CD14-positive monocyte (primary cell): ENCODE measurements at regions not wholly inside any gene's neighbourhood (a gene's known extent, or its start where the extent isn't known, plus 50 kb on each side); places are given as distances from the start of the nearest gene placed in this dataset.

ENCODE experiments used
- DNase-seq, 3 donors: peaks; one replicate each; pipeline ENCODE4 v3.0.0-alpha.2; 2011 to 2022
- H2AFZ ChIP-seq: 2 replicates; pipeline ENCODE4 v1.6.0; 2012; ENCODE audit warnings: mild to moderate bottlenecking, low read depth, low read length, inconsistent platforms; ENCODE audit not compliant: insufficient read depth, poor library complexity, severe bottlenecking
- H3K27ac ChIP-seq, 2 donors: 1 replicate in 1 of 2; 2 replicates in 1 of 2; pipeline ENCODE4 v1.5.1; 2012 to 2013; ENCODE audit warnings: low read length in 2 of 2, control low read depth in 1 of 2, inconsistent platforms in 1 of 2, low read depth in 1 of 2, mild to moderate bottlenecking in 1 of 2
- H3K27me3 ChIP-seq, 2 donors: one replicate each; pipeline versions ENCODE4 v1.6.0 to v1.6.1; 2011 to 2013; ENCODE audit warnings: low read length in 2 of 2; ENCODE audit not compliant: control insufficient read depth in 2 of 2, insufficient read depth in 2 of 2
- H3K36me3 ChIP-seq, 2 donors: replicated peaks in 1 of 2; 1 replicate in 1 of 2; 2 replicates in 1 of 2; pipeline versions ENCODE4 v1.5.1 to v1.6.1; 2012 to 2013; ENCODE audit warnings: low read length in 2 of 2, control low read depth in 1 of 2, inconsistent platforms in 1 of 2, mild to moderate bottlenecking in 1 of 2; ENCODE audit not compliant: insufficient read depth in 2 of 2, control insufficient read depth in 1 of 2
- H3K4me1 ChIP-seq, 2 donors: 1 replicate in 1 of 2; 2 replicates in 1 of 2; pipeline versions ENCODE4 v1.5.1 to v1.6.1; 2012 to 2013; ENCODE audit warnings: low read length in 2 of 2, control low read depth in 1 of 2, inconsistent platforms in 1 of 2, mild to moderate bottlenecking in 1 of 2, moderate library complexity in 1 of 2; ENCODE audit not compliant: insufficient read depth in 2 of 2, control insufficient read depth in 1 of 2
- H3K4me2 ChIP-seq: replicated peaks from 2 replicates; pipeline ENCODE3; 2012; ENCODE audit warnings: low read length, moderate library complexity, mild to moderate bottlenecking; ENCODE audit not compliant: poor library complexity, severe bottlenecking; ENCODE audit errors: extremely low read depth
- H3K4me3 ChIP-seq, 3 experiments: fragments of 200-600 bp in 1 of 3; sonication (generic) in 1 of 3; replicated peaks in 1 of 3; 1 replicate in 2 of 3; 2 replicates in 1 of 3; pipeline ENCODE4 v1.5.1; 2011 to 2013; ENCODE audit warnings: low read length in 3 of 3, mild to moderate bottlenecking in 3 of 3, control low read depth in 2 of 3, low read depth in 2 of 3, inconsistent platforms in 1 of 3, moderate library complexity in 1 of 3
- H3K79me2 ChIP-seq: 2 replicates; pipeline ENCODE4 v1.6.0; 2012; ENCODE audit warnings: mild to moderate bottlenecking, control low read depth, inconsistent platforms, low read length, moderate library complexity; ENCODE audit not compliant: insufficient read depth
- H3K9ac ChIP-seq: 2 replicates; pipeline ENCODE4 v1.6.0; 2017; ENCODE audit warnings: low read length, mild to moderate bottlenecking; ENCODE audit not compliant: insufficient read depth, poor library complexity, severe bottlenecking
- H3K9me3 ChIP-seq, 2 donors: replicated peaks in 1 of 2; 1 replicate in 1 of 2; 2 replicates in 1 of 2; pipeline versions ENCODE4 v1.5.1 to v1.6.1; 2012 to 2013; ENCODE audit warnings: low read length in 2 of 2, control low read depth in 1 of 2; ENCODE audit not compliant: control insufficient read depth in 1 of 2, insufficient read depth in 1 of 2
- H4K20me1 ChIP-seq: 2 replicates; pipeline ENCODE4 v1.6.0; 2012; ENCODE audit warnings: mild to moderate bottlenecking, low read length, control low read depth, moderate library complexity; ENCODE audit not compliant: insufficient read depth
- H3K27ac Mint-ChIP-seq, 7 donors: one replicate each; pipeline ENCODE4 v1.8.0; 2020; ENCODE audit warnings: mild to moderate bottlenecking in 7 of 7, mixed read lengths in 7 of 7, moderate library complexity in 6 of 7, inconsistent platforms in 2 of 7
- H3K27me3 Mint-ChIP-seq, 3 donors: one replicate each; pipeline ENCODE4 v1.8.0; 2021 to 2022; ENCODE audit warnings: low read depth in 3 of 3, mild to moderate bottlenecking in 3 of 3, mixed read lengths in 3 of 3, moderate library complexity in 3 of 3, inconsistent platforms in 1 of 3
- H3K36me3 Mint-ChIP-seq, 2 donors: one replicate each; pipeline ENCODE4 v1.8.0; 2020; ENCODE audit warnings: mixed read lengths in 2 of 2, inconsistent platforms in 1 of 2, mild to moderate bottlenecking in 1 of 2
- H3K4me1 Mint-ChIP-seq: one replicate; pipeline ENCODE4 v1.8.0; 2020; ENCODE audit warnings: mild to moderate bottlenecking, mixed read lengths
- H3K4me3 Mint-ChIP-seq, 2 donors: one replicate each; pipeline ENCODE4 v1.8.0; 2020; ENCODE audit warnings: mild to moderate bottlenecking in 2 of 2, mixed read lengths in 2 of 2, moderate library complexity in 1 of 2
- H3K9me3 Mint-ChIP-seq, 7 donors: one replicate each; pipeline ENCODE4 v1.8.0; 2020 to 2022; ENCODE audit warnings: mixed read lengths in 7 of 7, mild to moderate bottlenecking in 6 of 7, moderate library complexity in 6 of 7, inconsistent platforms in 2 of 7
- WGBS: methylation state at CpG from one replicate; pipeline ENCODE4 v1.1.5; 2013; ENCODE audit warnings: missing lambda C conversion rate; ENCODE audit not compliant: insufficient coverage; 5-methylcytosine and 5-hydroxymethylcytosine counted together
- intact Hi-C, 2 donors: fragments of 100-400 bp; cut with micrococcal nuclease; formaldehyde crosslinking; loops; one replicate each; pipeline versions ENCODE4 v1.15.0 to v1.15.1; 2023
- TF ChIP-seq, protein P1 (sequence below): fragments of 200-600 bp; IDR thresholded peaks from one replicate; pipeline ENCODE4 v1.8.0; 2022; ENCODE audit warnings: antibody characterized with exemption, mild to moderate bottlenecking

DNA sequence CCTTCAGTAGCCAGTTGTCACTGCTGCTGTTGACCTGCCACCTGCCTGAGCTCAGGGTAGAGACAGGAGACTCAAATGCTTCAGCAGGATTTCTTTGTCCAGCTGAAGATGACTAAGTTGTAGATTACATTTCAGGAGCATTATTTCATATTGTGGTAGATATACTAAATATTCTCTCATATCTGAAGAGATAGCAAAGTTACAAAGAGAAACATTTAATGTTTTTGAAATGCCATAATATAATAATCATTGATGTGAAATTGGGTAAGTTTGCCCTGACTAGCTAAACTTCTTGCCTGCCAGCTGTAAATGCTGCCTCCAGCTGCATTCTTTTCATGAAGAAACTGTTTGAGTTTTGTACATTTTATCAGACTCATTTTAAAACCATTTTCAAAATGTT, 247.6 kb upstream of the CNKSR2 start:
- intact Hi-C loops = no loop called here
- no peaks in the 10 kb centered on the region for H3K27me3 ChIP-seq
- H3K4me1 Mint-ChIP-seq = no peaks in the 10 kb centered on the region
- no peaks in the 10 kb centered on the region for H3K36me3 Mint-ChIP-seq
- no peak for DNase-seq
- no peaks in the 10 kb centered on the region for H3K27me3 Mint-ChIP-seq
- TF ChIP-seq, protein P1, sequence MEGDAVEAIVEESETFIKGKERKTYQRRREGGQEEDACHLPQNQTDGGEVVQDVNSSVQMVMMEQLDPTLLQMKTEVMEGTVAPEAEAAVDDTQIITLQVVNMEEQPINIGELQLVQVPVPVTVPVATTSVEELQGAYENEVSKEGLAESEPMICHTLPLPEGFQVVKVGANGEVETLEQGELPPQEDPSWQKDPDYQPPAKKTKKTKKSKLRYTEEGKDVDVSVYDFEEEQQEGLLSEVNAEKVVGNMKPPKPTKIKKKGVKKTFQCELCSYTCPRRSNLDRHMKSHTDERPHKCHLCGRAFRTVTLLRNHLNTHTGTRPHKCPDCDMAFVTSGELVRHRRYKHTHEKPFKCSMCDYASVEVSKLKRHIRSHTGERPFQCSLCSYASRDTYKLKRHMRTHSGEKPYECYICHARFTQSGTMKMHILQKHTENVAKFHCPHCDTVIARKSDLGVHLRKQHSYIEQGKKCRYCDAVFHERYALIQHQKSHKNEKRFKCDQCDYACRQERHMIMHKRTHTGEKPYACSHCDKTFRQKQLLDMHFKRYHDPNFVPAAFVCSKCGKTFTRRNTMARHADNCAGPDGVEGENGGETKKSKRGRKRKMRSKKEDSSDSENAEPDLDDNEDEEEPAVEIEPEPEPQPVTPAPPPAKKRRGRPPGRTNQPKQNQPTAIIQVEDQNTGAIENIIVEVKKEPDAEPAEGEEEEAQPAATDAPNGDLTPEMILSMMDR = no peak
- peaks cover 0 to 6% (median 0%) of the 10 kb centered on the region in 7 donors for H3K9me3 Mint-ChIP-seq
- H3K36me3 ChIP-seq = no peaks in the 10 kb centered on the region
- H3K4me2 ChIP-seq = no peak overlapping the region
- H3K79me2 ChIP-seq = no peaks in the 10 kb centered on the region
- no peak overlapping the region for H3K9ac ChIP-seq
- no peaks in the 10 kb centered on the region for H3K4me1 ChIP-seq
- no peak overlapping the region for H3K4me3 Mint-ChIP-seq
- no peak overlapping the region for H3K4me3 ChIP-seq
- H3K27ac Mint-ChIP-seq = no peak overlapping the region
- H3K27ac ChIP-seq = no peak overlapping the region
- no peak overlapping the region for H2AFZ ChIP-seq
- H4K20me1 ChIP-seq = no peaks in the 10 kb centered on the region
- no peaks in the 10 kb centered on the region for H3K9me3 ChIP-seq

DNA sequence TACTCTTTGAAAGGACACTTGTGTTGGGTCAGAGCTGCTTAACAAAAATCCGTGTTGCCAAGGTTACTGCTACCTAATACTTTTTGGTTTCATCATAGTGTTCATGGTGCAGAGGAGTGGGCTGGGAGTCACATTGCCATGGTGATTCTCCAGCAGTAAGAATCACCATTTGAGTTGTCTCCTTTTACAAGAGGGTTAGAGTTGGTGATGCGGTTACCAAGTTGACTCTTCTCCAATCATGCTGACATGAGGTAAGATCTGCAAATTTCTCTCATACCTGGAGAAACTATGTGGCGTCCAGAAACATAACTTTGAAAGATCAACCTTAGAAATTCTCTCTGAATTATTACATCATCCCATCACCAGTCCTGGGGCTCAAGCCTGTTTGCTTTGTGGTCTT, 242.9 kb upstream of the CNKSR2 start:
- Histone ChIP-seq H3K4me3 (no peak overlapping the region), H3K9ac (no peak overlapping the region), H3K27ac (no peak overlapping the region), H3K4me1 (no peaks in the 10 kb centered on the region), H3K4me2 (no peak overlapping the region), H3K36me3 (no peaks in the 10 kb centered on the region), H4K20me1 (no peaks in the 10 kb centered on the region), H2AFZ (no peak overlapping the region), H3K79me2 (no peaks in the 10 kb centered on the region), H3K9me3 (no peaks in the 10 kb centered on the region), H3K27me3 (no peaks in the 10 kb centered on the region)
- Mint-ChIP-seq H3K4me1 (no peaks in the 10 kb centered on the region), H3K27me3 (no peaks in the 10 kb centered on the region), H3K9me3 (peaks cover 0 to 6% (median 0%) of the 10 kb centered on the region in 7 donors), H3K36me3 (no peaks in the 10 kb centered on the region), H3K27ac (no peak overlapping the region), H3K4me3 (no peak overlapping the region)
- TF ChIP-seq, protein P1 = no peak
- no CpG with 5 or more reads among the region's 3 CpGs for WGBS
- intact Hi-C loops = no loop called here
- DNase-seq = no peak
